IMR-90 (cell line): ENCODE measurements at regions not wholly inside any gene's neighbourhood (a gene's known extent, or its start where the extent isn't known, plus 50 kb on each side); places are given as distances from the start of the nearest gene placed in this dataset.

Experiments used
- ATAC-seq: fragments of 200-7000 bp; cut with Tn5 transposase; 2 replicates; pipeline ENCODE4 v1.9.1; 2020; ENCODE audit warnings: low read depth, mild to moderate bottlenecking, moderate library complexity
- BruUV-seq: library from RNA; stranded (reverse); fragments of 400-500 nt; replicated peaks from 2 replicates; lab custom pipeline; 2021; lab: Mats Ljungman, UMichigan
- CTCF ChIA-PET: fragments of 300-600 bp; formaldehyde crosslinking; extraction: SDS; loops from one replicate; lab custom pipeline; 2021; ENCODE audit warnings: antibody characterized with exemption; lab: Yijun Ruan, JAX
- POLR2A ChIA-PET: fragments of 300-600 bp; sonication (Branson Sonifier 250); formaldehyde crosslinking; loops from one replicate; lab custom pipeline; 2022; ENCODE audit warnings: antibody characterized with exemption; ENCODE audit not compliant: unreplicated experiment; lab: Charles Lee
- DNase-seq: peaks from one replicate; pipeline ENCODE4 v3.0.0; 2013
- H2AFZ ChIP-seq: replicated peaks from 2 replicates; pipeline ENCODE3; 2013; ENCODE audit warnings: low read length, mild to moderate bottlenecking; ENCODE audit not compliant: poor library complexity
- H2AK5ac ChIP-seq: 2 replicates; pipeline ENCODE4 v1.6.1; 2013; ENCODE audit warnings: low read depth, low read length, inconsistent platforms
- H2AK9ac ChIP-seq: replicated peaks from 2 replicates; pipeline ENCODE3; 2013; ENCODE audit warnings: mild to moderate bottlenecking, low read depth, low read length, moderate library complexity; ENCODE audit not compliant: poor library complexity
- H2BK120ac ChIP-seq: 2 replicates; pipeline ENCODE4 v1.6.1; 2013; ENCODE audit warnings: low read depth, low read length, inconsistent platforms
- H2BK15ac ChIP-seq: 3 replicates; pipeline ENCODE4 v1.6.1; 2013; ENCODE audit warnings: low read depth, low read length, inconsistent platforms
- H2BK20ac ChIP-seq: 2 replicates; pipeline ENCODE4 v1.6.1; 2013; ENCODE audit warnings: low read depth, mild to moderate bottlenecking, inconsistent platforms, low read length, moderate library complexity
- H2BK5ac ChIP-seq: 2 replicates; pipeline ENCODE4 v1.6.1; 2013; ENCODE audit warnings: mild to moderate bottlenecking, low read depth, low read length, inconsistent platforms; ENCODE audit not compliant: poor library complexity, severe bottlenecking
- H3K14ac ChIP-seq: replicated peaks from 2 replicates; pipeline ENCODE4 v1.6.1; 2013; ENCODE audit warnings: low read depth, low read length, inconsistent platforms
- H3K18ac ChIP-seq: 2 replicates; pipeline ENCODE4 v1.6.1; 2013; ENCODE audit warnings: low read depth, low read length, control low read depth
- H3K23ac ChIP-seq: 2 replicates; pipeline ENCODE4 v1.6.1; 2013; ENCODE audit warnings: low read depth, low read length, inconsistent platforms
- H3K27ac ChIP-seq: 2 replicates; pipeline ENCODE4 v1.5.1; 2013; ENCODE audit warnings: mild to moderate bottlenecking, control low read depth, low read length; ENCODE audit not compliant: insufficient read depth
- H3K27me3 ChIP-seq: 2 replicates; pipeline ENCODE4 v1.6.1; 2013; ENCODE audit warnings: low read length; ENCODE audit not compliant: control insufficient read depth, insufficient read depth
- H3K36me3 ChIP-seq: 2 replicates; pipeline ENCODE4 v1.6.1; 2013; ENCODE audit warnings: low read length, mixed read lengths; ENCODE audit not compliant: control insufficient read depth, insufficient read depth
- H3K4ac ChIP-seq: 2 replicates; pipeline ENCODE4 v1.6.1; 2013; ENCODE audit warnings: low read depth, low read length, inconsistent platforms
- H3K4me1 ChIP-seq: 2 replicates; pipeline ENCODE4 v1.6.1; 2013; ENCODE audit warnings: low read length, mixed read lengths; ENCODE audit not compliant: control insufficient read depth, insufficient read depth
- H3K4me2 ChIP-seq: 2 replicates; pipeline ENCODE4 v1.6.1; 2013; ENCODE audit warnings: low read depth, mild to moderate bottlenecking, control low read depth, low read length, moderate library complexity
- H3K4me3 ChIP-seq: 2 replicates; pipeline ENCODE4 v1.5.1; 2013; ENCODE audit warnings: low read depth, mild to moderate bottlenecking, control low read depth, low read length, moderate library complexity; ENCODE audit not compliant: insufficient read depth
- H3K56ac ChIP-seq: 2 replicates; pipeline ENCODE4 v1.6.1; 2013; ENCODE audit warnings: low read length, inconsistent platforms; ENCODE audit not compliant: insufficient read depth; ENCODE audit errors: extremely low read depth
- H3K79me1 ChIP-seq, 2 experiments: 2 replicates each; pipeline ENCODE4 v1.6.1; 2013; ENCODE audit warnings: low read length in 2 of 2, inconsistent platforms in 1 of 2, low read depth in 1 of 2
- H3K9ac ChIP-seq: 2 replicates; pipeline ENCODE4 v1.6.1; 2013; ENCODE audit warnings: low read depth, low read length, control low read depth
- H3K9me1 ChIP-seq: 2 replicates; pipeline ENCODE4 v1.6.1; 2013; ENCODE audit warnings: low read length, inconsistent platforms; ENCODE audit not compliant: insufficient read depth
- H3K9me3 ChIP-seq: 2 replicates; pipeline ENCODE4 v1.6.1; 2013; ENCODE audit warnings: low read length; ENCODE audit not compliant: control insufficient read depth, insufficient read depth
- H4K20me1 ChIP-seq: 2 replicates; pipeline ENCODE4 v1.6.1; 2013; ENCODE audit warnings: low read length, inconsistent platforms; ENCODE audit not compliant: insufficient read depth
- H4K5ac ChIP-seq: 2 replicates; pipeline ENCODE4 v1.6.1; 2013; ENCODE audit warnings: mild to moderate bottlenecking, low read depth, low read length, control low read depth
- H4K8ac ChIP-seq, 2 experiments: 2 replicates each; pipeline ENCODE4 v1.6.1; 2013; ENCODE audit warnings: low read depth in 2 of 2, low read length in 2 of 2, control low read depth in 1 of 2, inconsistent platforms in 1 of 2
- H4K91ac ChIP-seq: 2 replicates; pipeline ENCODE4 v1.6.1; 2013; ENCODE audit warnings: low read depth, low read length, inconsistent platforms; ENCODE audit not compliant: insufficient read depth
- BHLHE40 ChIP-seq: fragments of 150-350 bp; IDR thresholded peaks from 2 replicates; pipeline ENCODE4 v1.6.1; 2016; ENCODE audit warnings: mild to moderate bottlenecking, low read depth, low read length
- CEBPB ChIP-seq: IDR thresholded peaks from 2 replicates; pipeline ENCODE4 v1.6.1; 2012; ENCODE audit warnings: low read depth, low read length, improper control_type of control experiment
- NFE2L2 ChIP-seq: fragments of 150-350 bp; IDR thresholded peaks from 2 replicates; pipeline ENCODE4 v1.6.1; 2016; ENCODE audit warnings: low read depth, mild to moderate bottlenecking, low read length
- POLR2A ChIP-seq: IDR thresholded peaks from 2 replicates; pipeline ENCODE4 v1.6.1; 2012; ENCODE audit warnings: mild to moderate bottlenecking, low read depth, low read length
- WGBS, 2 experiments: methylation state at CpG; one replicate each; pipeline versions ENCODE4 v1.1.5 to v1.1.7; 2013; ENCODE audit warnings: missing lambda C conversion rate in 2 of 2; ENCODE audit not compliant: insufficient read length in 1 of 2; ENCODE audit errors: extremely low coverage in 2 of 2; 5-methylcytosine and 5-hydroxymethylcytosine counted together
- dilution Hi-C: fragments of 300-500 bp; cut with HindIII; formaldehyde crosslinking; loops from one replicate; pipeline ENCODE4 v1.14.3; 2018; ENCODE audit warnings: low sequenced_read_pairs; ENCODE audit not compliant: unreplicated experiment
- in situ Hi-C: fragments of 300-500 bp; cut with MboI; formaldehyde crosslinking; loops from 3 replicates; pipeline ENCODE4 v1.14.3; 2019; ENCODE audit warnings: low sequenced_read_pairs, inconsistent platforms, mixed read lengths
- intact Hi-C: fragments of 100-400 bp; cut with micrococcal nuclease; formaldehyde crosslinking; loops from 2 replicates; pipeline ENCODE4 v1.10.0; 2022
- TF ChIP-seq, protein P1 (sequence below): conservative IDR thresholded peaks from 2 replicates; pipeline ENCODE4 v1.5.1; 2012; ENCODE audit warnings: mild to moderate bottlenecking, low read depth, low read length, improper control_type of control experiment

DNA sequence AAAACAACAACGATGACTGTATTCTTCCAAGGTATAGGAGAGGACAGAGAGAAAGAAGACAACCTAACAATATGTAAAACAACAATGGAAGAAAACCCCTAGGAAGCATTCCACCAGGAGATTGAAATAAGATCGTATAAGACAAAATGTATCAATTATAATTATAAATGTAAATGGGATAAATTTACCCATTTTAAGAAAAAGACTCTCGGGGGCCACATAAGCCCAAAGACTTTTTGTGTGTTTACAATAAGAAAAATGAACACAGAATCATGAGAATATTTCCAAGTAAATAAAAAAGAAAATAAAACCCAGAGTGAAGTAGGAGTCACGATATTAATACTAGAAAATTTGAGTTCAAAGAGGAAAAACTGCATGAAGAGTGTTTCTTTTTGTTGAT, 126.4 kb downstream of the ASB1 start:
- WGBS, 2 experiments: no CpG with 5 or more reads among the region's 4 CpGs
- TF ChIP-seq CEBPB (no peak), BHLHE40 (no peak), POLR2A (no peak), NFE2L2 (no peak)
- TF ChIP-seq, protein P1, sequence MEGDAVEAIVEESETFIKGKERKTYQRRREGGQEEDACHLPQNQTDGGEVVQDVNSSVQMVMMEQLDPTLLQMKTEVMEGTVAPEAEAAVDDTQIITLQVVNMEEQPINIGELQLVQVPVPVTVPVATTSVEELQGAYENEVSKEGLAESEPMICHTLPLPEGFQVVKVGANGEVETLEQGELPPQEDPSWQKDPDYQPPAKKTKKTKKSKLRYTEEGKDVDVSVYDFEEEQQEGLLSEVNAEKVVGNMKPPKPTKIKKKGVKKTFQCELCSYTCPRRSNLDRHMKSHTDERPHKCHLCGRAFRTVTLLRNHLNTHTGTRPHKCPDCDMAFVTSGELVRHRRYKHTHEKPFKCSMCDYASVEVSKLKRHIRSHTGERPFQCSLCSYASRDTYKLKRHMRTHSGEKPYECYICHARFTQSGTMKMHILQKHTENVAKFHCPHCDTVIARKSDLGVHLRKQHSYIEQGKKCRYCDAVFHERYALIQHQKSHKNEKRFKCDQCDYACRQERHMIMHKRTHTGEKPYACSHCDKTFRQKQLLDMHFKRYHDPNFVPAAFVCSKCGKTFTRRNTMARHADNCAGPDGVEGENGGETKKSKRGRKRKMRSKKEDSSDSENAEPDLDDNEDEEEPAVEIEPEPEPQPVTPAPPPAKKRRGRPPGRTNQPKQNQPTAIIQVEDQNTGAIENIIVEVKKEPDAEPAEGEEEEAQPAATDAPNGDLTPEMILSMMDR: no peak
- intact Hi-C loops (no loop called here), dilution Hi-C loops (no loop called here), in situ Hi-C loops (no loop called here)
- no peak overlapping the region for H3K27ac ChIP-seq
- no peak overlapping the region for H2BK5ac ChIP-seq
- ChIA-PET POLR2A (no interaction called here), CTCF (no interaction called here)
- H4K8ac ChIP-seq: no peak overlapping the region
- no peaks in the 10 kb centered on the region for H3K4me1 ChIP-seq
- no peaks in the 10 kb centered on the region for H3K79me1 ChIP-seq
- H3K23ac ChIP-seq: no peak overlapping the region
- no peak overlapping the region for H3K4me2 ChIP-seq
- no peak overlapping the region for H2AK9ac ChIP-seq
- H2BK15ac ChIP-seq: no peak overlapping the region
- no peaks in the 10 kb centered on the region; the same call in 1 of the 2 replicates for H3K9me1 ChIP-seq
- no peak overlapping the region for H3K9ac ChIP-seq
- DNase-seq (no peak), ATAC-seq (no peak)
- H3K9me3 ChIP-seq: peaks cover 5% of the 10 kb centered on the region
- H3K56ac ChIP-seq: no peak overlapping the region
- peaks cover 2% of the 10 kb centered on the region; the same call in 1 of the 2 replicates for H3K27me3 ChIP-seq
- H2BK20ac ChIP-seq: no peak overlapping the region
- no peak overlapping the region for H4K91ac ChIP-seq
- no TSS peak for BruUV-seq
- no peak overlapping the region for H2BK120ac ChIP-seq
- no peak overlapping the region for H3K14ac ChIP-seq
- H3K36me3 ChIP-seq: no peaks in the 10 kb centered on the region
- H2AFZ ChIP-seq: no peak overlapping the region
- no peak overlapping the region for H3K18ac ChIP-seq
- no peak overlapping the region for H2AK5ac ChIP-seq
- H4K5ac ChIP-seq: no peak overlapping the region
- H3K4ac ChIP-seq: no peak overlapping the region
- no peaks in the 10 kb centered on the region for H4K20me1 ChIP-seq
- H3K4me3 ChIP-seq: no peak overlapping the region
